ENCODE measurements at regions not wholly inside any gene's neighbourhood (a gene's known extent, or its start where the extent isn't known, plus 50 kb on each side); places are given as distances from the start of the nearest gene placed in this dataset.

- Histone ChIP-seq H3K36me3 (no peaks in the 10 kb centered on the region), H3K27me3 (no peaks in the 10 kb centered on the region), H3K9me3 (no peaks in the 10 kb centered on the region), H3K27ac (no peak overlapping the region), H3K4me1 (no peaks in the 10 kb centered on the region), H3K4me3 (no peak overlapping the region)
- TF ChIP-seq POLR2AphosphoS5 (IDR thresholded peaks at IDR 0.05; ENCODE audit: insufficient read depth in 1 of 2, low read depth in 1 of 2) (no peak), CTCF (IDR thresholded peaks at IDR 0.05) (no peak), POLR2A (IDR thresholded peaks at IDR 0.05) (no peak)
- intact Hi-C loops (cut with DNase I): no loop called here
- DNase-seq (ENCODE audit: extremely low spot score in 2 of 2): no peak
Observed at GRCh38 chr2:201973305-201973928, 60.2 kb upstream of the FZD7 start.

DNA sequence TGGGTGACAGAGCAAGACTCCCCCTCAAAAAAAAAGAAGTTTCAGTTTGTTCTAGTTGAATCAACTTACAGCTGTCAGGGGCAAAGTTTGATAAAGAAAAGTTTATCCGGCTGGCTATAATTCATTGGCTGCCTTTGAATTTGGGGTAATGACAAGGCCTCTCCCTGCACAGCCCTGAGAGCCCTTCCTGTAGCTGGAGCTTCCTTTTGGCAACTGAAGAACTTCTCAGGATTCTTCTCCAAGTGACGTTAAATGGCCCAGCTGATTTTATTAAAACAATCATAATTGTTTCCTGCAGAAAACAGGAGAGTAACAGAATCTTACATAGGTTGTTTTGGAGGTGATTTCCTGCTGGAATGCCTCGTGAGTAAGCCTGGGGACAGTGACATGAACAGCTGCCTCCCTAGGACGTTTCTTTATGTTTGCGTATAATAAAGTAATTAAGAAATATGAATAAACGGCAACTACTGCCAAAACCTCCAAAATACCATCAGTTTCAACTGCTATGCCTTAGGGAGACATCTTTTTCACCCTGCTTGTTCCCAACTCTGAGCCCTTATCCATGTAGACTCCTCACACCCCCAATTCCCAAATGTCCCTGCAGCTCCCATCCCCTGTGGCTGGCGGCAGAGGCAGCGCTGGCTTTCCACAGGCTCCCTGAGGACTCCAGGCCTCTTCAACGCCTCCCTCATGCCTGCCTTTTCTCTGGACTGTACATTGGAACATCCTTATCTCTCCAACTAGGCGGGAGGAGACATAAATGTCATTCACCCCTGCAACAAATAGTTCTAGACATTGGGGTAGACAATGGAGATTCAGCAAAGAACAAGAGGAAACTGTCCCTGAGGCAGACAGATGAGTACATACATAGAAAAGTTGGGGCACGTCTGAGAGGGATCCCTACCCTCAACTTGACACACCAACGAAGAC, 59.2 kb upstream of the FZD7 start:
- TF ChIP-seq CTCF (IDR thresholded peaks at IDR 0.05) (no peak), POLR2A (IDR thresholded peaks at IDR 0.05) (no peak), POLR2AphosphoS5 (IDR thresholded peaks at IDR 0.05; ENCODE audit: insufficient read depth in 1 of 2, low read depth in 1 of 2) (no peak)
- Histone ChIP-seq H3K9me3 (no peaks in the 10 kb centered on the region), H3K4me3 (no peak overlapping the region), H3K36me3 (no peaks in the 10 kb centered on the region), H3K27ac (no peak overlapping the region), H3K27me3 (no peaks in the 10 kb centered on the region), H3K4me1 (no peaks in the 10 kb centered on the region)
- DNase-seq (ENCODE audit: extremely low spot score in 2 of 2): no peak
- intact Hi-C loops (cut with DNase I): no loop called here

- Histone ChIP-seq H3K27me3 (no peaks in the 10 kb centered on the region), H3K4me3 (no peak overlapping the region)
- intact Hi-C loops (cut with DNase I): no loop called here
Observed at GRCh38 chr2:201975434-201975833, 58.2 kb upstream of the FZD7 start.

DNA sequence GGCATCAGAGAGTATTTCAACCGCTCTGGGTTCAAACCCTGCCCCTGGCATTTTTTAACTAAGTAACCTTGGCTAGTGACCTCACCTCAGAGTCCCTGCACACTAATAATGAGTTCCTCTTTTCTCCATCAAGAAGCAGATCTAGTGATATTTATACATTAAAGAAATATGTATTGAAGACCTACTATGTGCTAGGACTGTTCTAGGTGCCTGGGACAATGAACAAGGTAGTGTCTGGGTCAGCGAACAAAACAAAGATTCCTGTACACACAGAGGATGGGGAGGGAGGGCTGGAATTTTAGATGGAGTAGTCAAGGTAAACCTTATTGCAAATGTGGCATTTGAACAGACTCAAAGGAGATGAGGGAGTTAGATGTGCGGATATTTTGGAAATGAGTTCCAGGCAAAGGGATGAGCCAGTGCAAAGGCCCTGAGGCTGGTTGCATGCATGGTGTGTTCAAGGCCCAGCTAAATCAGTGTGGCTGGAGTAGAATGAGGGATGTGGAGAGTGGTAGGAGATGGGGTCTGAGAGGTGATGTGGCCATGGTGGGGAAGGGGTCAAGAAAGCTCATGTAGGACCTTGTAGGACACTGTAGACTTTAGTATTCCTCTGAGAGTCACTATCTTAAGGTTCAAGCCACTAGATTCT, 57.6 kb upstream of the FZD7 start:
- Histone ChIP-seq H3K27me3 (no peaks in the 10 kb centered on the region), H3K4me1 (no peaks in the 10 kb centered on the region), H3K27ac (no peak overlapping the region), H3K9me3 (no peaks in the 10 kb centered on the region), H3K4me3 (no peak overlapping the region), H3K36me3 (no peaks in the 10 kb centered on the region)
- DNase-seq (ENCODE audit: extremely low spot score in 2 of 2): no peak
- intact Hi-C loops (cut with DNase I): no loop called here
- TF ChIP-seq POLR2AphosphoS5 (IDR thresholded peaks at IDR 0.05; ENCODE audit: insufficient read depth in 1 of 2, low read depth in 1 of 2) (no peak), CTCF (IDR thresholded peaks at IDR 0.05) (no peak), POLR2A (IDR thresholded peaks at IDR 0.05) (no peak)

More at GRCh38 chr2:201975434-201975833, 58.2 kb upstream of the FZD7 start:
- Histone ChIP-seq H3K4me1 (no peaks in the 10 kb centered on the region), H3K27ac (no peak overlapping the region), H3K36me3 (no peaks in the 10 kb centered on the region), H3K9me3 (no peaks in the 10 kb centered on the region)
- DNase-seq (ENCODE audit: extremely low spot score in 2 of 2): no peak
- no peak for TF ChIP-seq CTCF (IDR thresholded peaks at IDR 0.05)
- no peak for TF ChIP-seq POLR2AphosphoS5 (IDR thresholded peaks at IDR 0.05; ENCODE audit: insufficient read depth in 1 of 2, low read depth in 1 of 2)
- no peak for TF ChIP-seq POLR2A (IDR thresholded peaks at IDR 0.05)
